ENCODE measurements at regions not wholly inside any gene's neighbourhood (a gene's known extent, or its start where the extent isn't known, plus 50 kb on each side); places are given as distances from the start of the nearest gene placed in this dataset.

- TF ChIP-seq CTCF (conservative IDR thresholded peaks at IDR 0.05; ENCODE audit: low read length) (no peak), EZH2phosphoT487 (IDR thresholded peaks at IDR 0.05; ENCODE audit: borderline replicate concordance) (no peak)
Observed at GRCh38 chr2:43144263-43144662, 82.1 kb downstream of the ZFP36L2 start.

Data from Loucy (cell line).